ENCODE measurements at regions not wholly inside any gene's neighbourhood (a gene's known extent, or its start where the extent isn't known, plus 50 kb on each side); places are given as distances from the start of the nearest gene placed in this dataset.

DNA sequence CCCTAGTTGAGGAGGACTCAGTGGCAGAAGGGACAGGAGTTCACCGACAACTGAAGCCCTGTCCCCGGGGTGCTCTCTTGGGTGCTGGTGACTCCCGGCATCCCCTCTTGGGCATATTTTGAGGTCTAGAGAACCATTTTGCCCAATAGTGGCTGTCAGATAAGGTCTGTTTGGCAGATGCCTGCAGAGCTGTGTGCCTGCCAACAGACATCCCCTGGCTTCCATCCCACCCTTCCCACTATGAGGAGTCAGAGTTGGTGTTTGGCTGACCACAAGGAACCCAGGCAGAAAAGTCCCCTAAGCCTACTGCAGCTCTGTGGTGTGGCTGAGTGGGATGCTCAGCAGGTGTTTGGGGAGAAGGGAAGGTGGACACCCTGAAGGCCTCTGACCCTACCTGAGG, 207.0 kb downstream of the AUH start:
- no peak for TF ChIP-seq POLR2A (IDR thresholded peaks at IDR 0.05)
- TF ChIP-seq, protein P1, sequence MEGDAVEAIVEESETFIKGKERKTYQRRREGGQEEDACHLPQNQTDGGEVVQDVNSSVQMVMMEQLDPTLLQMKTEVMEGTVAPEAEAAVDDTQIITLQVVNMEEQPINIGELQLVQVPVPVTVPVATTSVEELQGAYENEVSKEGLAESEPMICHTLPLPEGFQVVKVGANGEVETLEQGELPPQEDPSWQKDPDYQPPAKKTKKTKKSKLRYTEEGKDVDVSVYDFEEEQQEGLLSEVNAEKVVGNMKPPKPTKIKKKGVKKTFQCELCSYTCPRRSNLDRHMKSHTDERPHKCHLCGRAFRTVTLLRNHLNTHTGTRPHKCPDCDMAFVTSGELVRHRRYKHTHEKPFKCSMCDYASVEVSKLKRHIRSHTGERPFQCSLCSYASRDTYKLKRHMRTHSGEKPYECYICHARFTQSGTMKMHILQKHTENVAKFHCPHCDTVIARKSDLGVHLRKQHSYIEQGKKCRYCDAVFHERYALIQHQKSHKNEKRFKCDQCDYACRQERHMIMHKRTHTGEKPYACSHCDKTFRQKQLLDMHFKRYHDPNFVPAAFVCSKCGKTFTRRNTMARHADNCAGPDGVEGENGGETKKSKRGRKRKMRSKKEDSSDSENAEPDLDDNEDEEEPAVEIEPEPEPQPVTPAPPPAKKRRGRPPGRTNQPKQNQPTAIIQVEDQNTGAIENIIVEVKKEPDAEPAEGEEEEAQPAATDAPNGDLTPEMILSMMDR (IDR thresholded peaks at IDR 0.05), result no peak
